WERI-Rb-1 (cell line): ENCODE measurements at regions not wholly inside any gene's neighbourhood (a gene's known extent, or its start where the extent isn't known, plus 50 kb on each side); places are given as distances from the start of the nearest gene placed in this dataset.

Experiments used
- DNase-seq: peaks from one replicate; pipeline ENCODE4 v3.0.0-alpha.2; 2020
- H3K27ac ChIP-seq: fragments of 250-450 bp; sonication (Bioruptor Pico); 2 replicates; pipeline ENCODE4 v1.5.1; 2020; ENCODE audit warnings: mild to moderate bottlenecking, moderate library complexity
- H3K27me3 ChIP-seq: fragments of 250-450 bp; sonication (Bioruptor Pico); 2 replicates; pipeline ENCODE4 v1.5.1; 2021; ENCODE audit warnings: mild to moderate bottlenecking, low read depth, moderate library complexity; ENCODE audit not compliant: insufficient read depth, severe bottlenecking
- H3K36me3 ChIP-seq: fragments of 250-450 bp; sonication (Bioruptor Pico); 2 replicates; pipeline ENCODE4 v1.5.1; 2020; ENCODE audit warnings: mild to moderate bottlenecking, moderate library complexity
- H3K4me3 ChIP-seq: 2 replicates; pipeline ENCODE4 v1.5.1; 2011; ENCODE audit warnings: low read depth, mild to moderate bottlenecking, control low read depth, low read length
- H3K9me3 ChIP-seq: fragments of 250-450 bp; sonication (Bioruptor Pico); 2 replicates; pipeline ENCODE4 v1.5.1; 2021; ENCODE audit warnings: mild to moderate bottlenecking, moderate library complexity; ENCODE audit not compliant: severe bottlenecking
- CTCF ChIP-seq: IDR thresholded peaks from 2 replicates; pipeline ENCODE4 v1.5.1; 2011; ENCODE audit warnings: low read depth, mild to moderate bottlenecking, control low read depth, inconsistent platforms, low read length

GRCh38 chr17:5950878-5951277, 119.3 kb upstream of the WSCD1 start:
- no peaks in the 10 kb centered on the region for H3K36me3 ChIP-seq
- peaks cover 11% of the 10 kb centered on the region for H3K9me3 ChIP-seq
- no peaks in the 10 kb centered on the region for H3K27me3 ChIP-seq
- TF ChIP-seq CTCF = no peak
- no peak overlapping the region for H3K4me3 ChIP-seq
- DNase-seq = peak; percentile 86
- H3K27ac ChIP-seq = peak overlapping the region; percentile 87

- Histone ChIP-seq H3K27ac (peak overlapping the region; percentile 87), H3K36me3 (no peaks in the 10 kb centered on the region), H3K27me3 (no peaks in the 10 kb centered on the region), H3K4me3 (no peak overlapping the region), H3K9me3 (peaks cover 11% of the 10 kb centered on the region)
- DNase-seq = no peak
- TF ChIP-seq CTCF = no peak
These were observed 118.3 kb upstream of the WSCD1 start for GRCh38 chr17:5951912-5952311.

- TF ChIP-seq CTCF = no peak
- H3K4me3 ChIP-seq = no peak overlapping the region
- H3K27me3 ChIP-seq = no peaks in the 10 kb centered on the region
- no peak overlapping the region for H3K27ac ChIP-seq
- DNase-seq = no peak
- no peaks in the 10 kb centered on the region for H3K36me3 ChIP-seq
- peaks cover 11% of the 10 kb centered on the region for H3K9me3 ChIP-seq
These were observed 117.7 kb upstream of the WSCD1 start for GRCh38 chr17:5952518-5952917.

GRCh38 chr17:5955764-5956163, 114.4 kb upstream of the WSCD1 start:
- Histone ChIP-seq H3K36me3 (no peaks in the 10 kb centered on the region), H3K27ac (no peak overlapping the region), H3K4me3 (no peak overlapping the region), H3K27me3 (no peaks in the 10 kb centered on the region), H3K9me3 (peaks cover 13% of the 10 kb centered on the region)
- no peak for TF ChIP-seq CTCF
- no peak for DNase-seq

- Histone ChIP-seq H3K9me3 (peaks cover 13% of the 10 kb centered on the region), H3K36me3 (no peaks in the 10 kb centered on the region), H3K27ac (no peak overlapping the region), H3K27me3 (no peaks in the 10 kb centered on the region), H3K4me3 (no peak overlapping the region)
- no peak for TF ChIP-seq CTCF
- DNase-seq = no peak
These were observed 111.3 kb upstream of the WSCD1 start for GRCh38 chr17:5958850-5959249.

- H3K27ac ChIP-seq = no peak overlapping the region
- H3K4me3 ChIP-seq = no peak overlapping the region
- no peak for DNase-seq
- peaks cover 2% of the 10 kb centered on the region for H3K9me3 ChIP-seq
- H3K36me3 ChIP-seq = no peaks in the 10 kb centered on the region
- TF ChIP-seq CTCF = no peak
- H3K27me3 ChIP-seq = no peaks in the 10 kb centered on the region
These were observed 107.8 kb upstream of the WSCD1 start for GRCh38 chr17:5962371-5962770.
